ENCODE measurements at regions not wholly inside any gene's neighbourhood (a gene's known extent, or its start where the extent isn't known, plus 50 kb on each side); places are given as distances from the start of the nearest gene placed in this dataset.

GRCh38 chr6:156420172-156420993 is 356.8 kb upstream of the ARID1B start:
- no peak for DNase-seq (ENCODE audit: low read depth in 4 of 4, low spot score in 1 of 4)

- no peak for DNase-seq (ENCODE audit: low read depth in 4 of 4, low spot score in 1 of 4)
These were observed 357.6 kb upstream of the ARID1B start for GRCh38 chr6:156419594-156419993.

GRCh38 chr6:156418253-156418652 is 358.9 kb upstream of the ARID1B start:
- no peak for DNase-seq (ENCODE audit: low read depth in 4 of 4, low spot score in 1 of 4)

GRCh38 chr6:156416391-156416790 is 360.8 kb upstream of the ARID1B start:
- no peak for DNase-seq (ENCODE audit: low read depth in 4 of 4, low spot score in 1 of 4)

- no peak for DNase-seq (ENCODE audit: low read depth in 4 of 4, low spot score in 1 of 4)
These were observed 364.0 kb upstream of the ARID1B start for GRCh38 chr6:156413154-156413553.

- no peak for DNase-seq (ENCODE audit: low read depth in 4 of 4, low spot score in 1 of 4)
These were observed 366.5 kb upstream of the ARID1B start for GRCh38 chr6:156410649-156411048.

- no peak for DNase-seq (ENCODE audit: low read depth in 4 of 4, low spot score in 1 of 4)
These were observed 368.5 kb upstream of the ARID1B start for GRCh38 chr6:156408655-156409054.

- DNase-seq (ENCODE audit: low read depth in 4 of 4, low spot score in 1 of 4): no peak
These were observed 369.8 kb upstream of the ARID1B start for GRCh38 chr6:156407334-156407733.

GRCh38 chr6:156406688-156407087 is 370.5 kb upstream of the ARID1B start:
- DNase-seq (ENCODE audit: low read depth in 4 of 4, low spot score in 1 of 4): no peak

GRCh38 chr6:156406099-156406498 is 371.1 kb upstream of the ARID1B start:
- no peak for DNase-seq (ENCODE audit: low read depth in 4 of 4, low spot score in 1 of 4)

GRCh38 chr6:156402628-156403027 is 374.6 kb upstream of the ARID1B start:
- DNase-seq (ENCODE audit: low read depth in 4 of 4, low spot score in 1 of 4): no peak

GRCh38 chr6:156402227-156402626 is 375.0 kb upstream of the ARID1B start:
- DNase-seq (ENCODE audit: low read depth in 4 of 4, low spot score in 1 of 4): no peak

- no peak for DNase-seq (ENCODE audit: low read depth in 4 of 4, low spot score in 1 of 4)
These were observed 376.7 kb upstream of the ARID1B start for GRCh38 chr6:156400487-156400886.

- no peak for DNase-seq (ENCODE audit: low read depth in 4 of 4, low spot score in 1 of 4)
These were observed 378.2 kb upstream of the ARID1B start for GRCh38 chr6:156398966-156399365.

GRCh38 chr6:156398371-156398770 is 378.8 kb upstream of the ARID1B start:
- no peak for DNase-seq (ENCODE audit: low read depth in 4 of 4, low spot score in 1 of 4)

- no peak for DNase-seq (ENCODE audit: low read depth in 4 of 4, low spot score in 1 of 4)
These were observed 380.3 kb upstream of the ARID1B start for GRCh38 chr6:156396791-156397418.

- DNase-seq (ENCODE audit: low read depth in 4 of 4, low spot score in 1 of 4): no peak
These were observed 381.0 kb upstream of the ARID1B start for GRCh38 chr6:156396068-156396771.

GRCh38 chr6:156395276-156395675 is 381.9 kb upstream of the ARID1B start:
- DNase-seq (ENCODE audit: low read depth in 4 of 4, low spot score in 1 of 4): no peak

- DNase-seq (ENCODE audit: low read depth in 4 of 4, low spot score in 1 of 4): no peak
These were observed 384.5 kb upstream of the ARID1B start for GRCh38 chr6:156392648-156393047.

- no peak for DNase-seq (ENCODE audit: low read depth in 4 of 4, low spot score in 1 of 4)
These were observed 385.2 kb upstream of the ARID1B start for GRCh38 chr6:156391977-156392376.

- DNase-seq (ENCODE audit: low read depth in 4 of 4, low spot score in 1 of 4): no peak
These were observed 386.0 kb upstream of the ARID1B start for GRCh38 chr6:156391061-156391672.

GRCh38 chr6:156390621-156391020 is 386.6 kb upstream of the ARID1B start:
- DNase-seq (ENCODE audit: low read depth in 4 of 4, low spot score in 1 of 4): no peak
